ENCODE measurements at regions not wholly inside any gene's neighbourhood (a gene's known extent, or its start where the extent isn't known, plus 50 kb on each side); places are given as distances from the start of the nearest gene placed in this dataset.

- peaks cover 0 to 4% (median 0%) of the 10 kb centered on the region in 5 donors for H3K4me1 ChIP-seq (ENCODE audit: control insufficient read depth in 5 of 5, insufficient read depth in 5 of 5, low read length in 5 of 5)
- DNase-seq (no peak), ATAC-seq (ENCODE audit: insufficient read depth, low FRiP score) (no peak)
- H3K9ac ChIP-seq (ENCODE audit: insufficient read depth in 1 of 2, low read length in 2 of 2): no peak overlapping the region
- whole genome bisulfite sequencing, 2 donors: 53 to 66% methylated on average over 2 of the region's 2 CpGs
- no peak overlapping the region for H3K4me3 ChIP-seq
- H3K27me3 ChIP-seq (ENCODE audit: control insufficient read depth in 3 of 3, insufficient read depth in 3 of 3, low read length in 2 of 3): no peaks in the 10 kb centered on the region
- H3K9me3 ChIP-seq (ENCODE audit: control insufficient read depth in 4 of 4, insufficient read depth in 3 of 4, low read length in 3 of 4): no peaks in the 10 kb centered on the region
- TF ChIP-seq CTCF (IDR thresholded peaks at IDR 0.05; ENCODE audit: control extremely low read depth, extremely low read depth): no peak
- no peak overlapping the region for H3K27ac ChIP-seq (ENCODE audit: low read depth in 1 of 2, low read length in 1 of 2)
- no peaks in the 10 kb centered on the region for H3K36me3 ChIP-seq (ENCODE audit: control insufficient read depth in 4 of 4, insufficient read depth in 4 of 4, low read length in 4 of 4)
These were observed 182.1 kb upstream of the ADAMTS5 start for GRCh38 chr21:27149034-27149433.

- H3K9me3 ChIP-seq (ENCODE audit: control insufficient read depth in 4 of 4, insufficient read depth in 3 of 4, low read length in 3 of 4): no peaks in the 10 kb centered on the region
- no peak for DNase-seq
- H3K36me3 ChIP-seq (ENCODE audit: control insufficient read depth in 4 of 4, insufficient read depth in 4 of 4, low read length in 4 of 4): no peaks in the 10 kb centered on the region
- no peaks in the 10 kb centered on the region for H3K4me1 ChIP-seq (ENCODE audit: control insufficient read depth in 5 of 5, insufficient read depth in 5 of 5, low read length in 5 of 5)
- H3K27ac ChIP-seq (ENCODE audit: low read depth in 1 of 2, low read length in 1 of 2): no peak overlapping the region
- WGBS, 2 donors: 84 to 85% methylated on average over 1 of the region's 1 CpG
- no peak for TF ChIP-seq CTCF (IDR thresholded peaks at IDR 0.05; ENCODE audit: control extremely low read depth, extremely low read depth)
- no peak overlapping the region for H3K9ac ChIP-seq (ENCODE audit: insufficient read depth in 1 of 2, low read length in 2 of 2)
- no peaks in the 10 kb centered on the region for H3K27me3 ChIP-seq (ENCODE audit: control insufficient read depth in 3 of 3, insufficient read depth in 3 of 3, low read length in 2 of 3)
- no peak for ATAC-seq (ENCODE audit: insufficient read depth, low FRiP score)
- no peak overlapping the region for H3K4me3 ChIP-seq
These were observed 179.4 kb upstream of the ADAMTS5 start for GRCh38 chr21:27146268-27146667.

- no peak overlapping the region for H3K4me3 ChIP-seq
- TF ChIP-seq CTCF (IDR thresholded peaks at IDR 0.05; ENCODE audit: control extremely low read depth, extremely low read depth): no peak
- H3K36me3 ChIP-seq (ENCODE audit: control insufficient read depth in 4 of 4, insufficient read depth in 4 of 4, low read length in 4 of 4): no peaks in the 10 kb centered on the region
- no peaks in the 10 kb centered on the region for H3K9me3 ChIP-seq (ENCODE audit: control insufficient read depth in 4 of 4, insufficient read depth in 3 of 4, low read length in 3 of 4)
- H3K4me1 ChIP-seq (ENCODE audit: control insufficient read depth in 5 of 5, insufficient read depth in 5 of 5, low read length in 5 of 5): no peaks in the 10 kb centered on the region
- no peak overlapping the region for H3K9ac ChIP-seq (ENCODE audit: insufficient read depth in 1 of 2, low read length in 2 of 2)
- 73 to 86% methylated on average over 6 of the region's 6 CpGs for WGBS, 2 donors
- no peaks in the 10 kb centered on the region for H3K27me3 ChIP-seq (ENCODE audit: control insufficient read depth in 3 of 3, insufficient read depth in 3 of 3, low read length in 2 of 3)
- DNase-seq: no peak
- no peak overlapping the region for H3K27ac ChIP-seq (ENCODE audit: low read depth in 1 of 2, low read length in 1 of 2)
- ATAC-seq (ENCODE audit: insufficient read depth, low FRiP score): no peak
These were observed 178.4 kb upstream of the ADAMTS5 start for GRCh38 chr21:27145134-27145798.

GRCh38 chr21:27143476-27143875 is 176.6 kb upstream of the ADAMTS5 start:
- Histone ChIP-seq H3K27me3 (ENCODE audit: control insufficient read depth in 3 of 3, insufficient read depth in 3 of 3, low read length in 2 of 3) (no peaks in the 10 kb centered on the region), H3K4me1 (ENCODE audit: control insufficient read depth in 5 of 5, insufficient read depth in 5 of 5, low read length in 5 of 5) (no peaks in the 10 kb centered on the region), H3K9me3 (ENCODE audit: control insufficient read depth in 4 of 4, insufficient read depth in 3 of 4, low read length in 3 of 4) (no peaks in the 10 kb centered on the region), H3K27ac (ENCODE audit: low read depth in 1 of 2, low read length in 1 of 2) (no peak overlapping the region), H3K36me3 (ENCODE audit: control insufficient read depth in 4 of 4, insufficient read depth in 4 of 4, low read length in 4 of 4) (no peaks in the 10 kb centered on the region), H3K9ac (ENCODE audit: insufficient read depth in 1 of 2, low read length in 2 of 2) (no peak overlapping the region), H3K4me3 (no peak overlapping the region)
- TF ChIP-seq CTCF (IDR thresholded peaks at IDR 0.05; ENCODE audit: control extremely low read depth, extremely low read depth): no peak
- no peak for DNase-seq
- ATAC-seq (ENCODE audit: insufficient read depth, low FRiP score): no peak
- 90 to 97% methylated on average over 31 of the region's 31 CpGs for WGBS, 2 donors

Measured in lung (tissue), 11 donors.